K562 (cell line): ENCODE measurements at regions not wholly inside any gene's neighbourhood (a gene's known extent, or its start where the extent isn't known, plus 50 kb on each side); places are given as distances from the start of the nearest gene placed in this dataset.

Experiments
- ATAC-seq: fragments of 200-7000 bp; cut with Tn5 transposase; 3 replicates; pipeline ENCODE4 v1.9.1; 2020; ENCODE audit warnings: moderate library complexity
- BruUV-seq: library from RNA; stranded (reverse); fragments of 400-500 nt; replicated peaks from 2 replicates; lab custom pipeline; 2021; lab: Mats Ljungman, UMichigan
- CTCF ChIA-PET: fragments of 300-600 bp; formaldehyde crosslinking; extraction: SDS; loops from one replicate; lab custom pipeline; 2021; ENCODE audit warnings: low intra/inter-chr PET ratio; lab: Yijun Ruan, JAX
- POLR2A ChIA-PET: fragments of 300-600, 350-650 bp; sonication (Branson Sonifier 250); formaldehyde crosslinking; extraction: SDS; loops from one replicate; lab custom pipeline; 2021; ENCODE audit warnings: antibody characterized with exemption, inconsistent platforms; lab: Yijun Ruan, JAX
- DNase-seq, 4 experiments: peaks; one replicate each; pipeline versions ENCODE4 v3.0.0 to v3.0.0-alpha.2; 2011 to 2018; ENCODE audit warnings: low spot score in 3 of 4, mixed read lengths in 3 of 4; ENCODE audit errors: extremely low read depth in 1 of 4
- FAIRE-seq: peaks from 2 replicates; lab custom pipeline; 2011; peaks lifted over from hg19 to GRCh38; lab: Jason Lieb, UNC
- H2AFZ ChIP-seq: 2 replicates; pipeline ENCODE4 v1.6.0; 2011; ENCODE audit warnings: low read depth, low read length, control low read depth, inconsistent platforms
- H3K27ac ChIP-seq: fragments of 200-600 bp; 3 replicates; pipeline ENCODE4 v1.8.0; 2011; ENCODE audit warnings: low read depth, mild to moderate bottlenecking, control low read depth, inconsistent platforms, low read length, moderate library complexity, mixed read lengths; ENCODE audit errors: extremely low read depth
- H3K27me3 ChIP-seq, 2 experiments: fragments of 300-600 bp in 1 of 2; 2 replicates in 1 of 2; 3 replicates in 1 of 2; pipeline versions ENCODE4 v1.6.0 to v1.8.0; 2011; ENCODE audit warnings: inconsistent platforms in 2 of 2, low read length in 2 of 2, mild to moderate bottlenecking in 1 of 2, mixed read lengths in 1 of 2, moderate library complexity in 1 of 2; ENCODE audit not compliant: control insufficient read depth in 2 of 2, insufficient read depth in 2 of 2
- H3K36me3 ChIP-seq: fragments of 300-600 bp; 3 replicates; pipeline ENCODE4 v1.8.0; 2011; ENCODE audit warnings: mild to moderate bottlenecking, low read length, inconsistent platforms; ENCODE audit not compliant: control insufficient read depth, insufficient read depth
- H3K4me1 ChIP-seq, 2 experiments: fragments of 200-600 bp in 1 of 2; replicated peaks in 1 of 2; 2 replicates in 1 of 2; 3 replicates in 1 of 2; pipeline versions ENCODE4 v1.5.1 to v1.8.0; 2011; ENCODE audit warnings: inconsistent platforms in 2 of 2, low read length in 2 of 2, mild to moderate bottlenecking in 1 of 2, mixed read lengths in 1 of 2, moderate library complexity in 1 of 2; ENCODE audit not compliant: control insufficient read depth in 2 of 2, insufficient read depth in 2 of 2
- H3K4me2 ChIP-seq: 2 replicates; pipeline ENCODE4 v1.6.1; 2011; ENCODE audit warnings: low read length, control low read depth, inconsistent platforms, mixed read lengths; ENCODE audit not compliant: insufficient read depth
- H3K4me3 ChIP-seq: fragments of 200-600 bp; sonication (generic), shearing (Covaris generic); 2 replicates; pipeline ENCODE4 v1.5.1; 2016; ENCODE audit warnings: control low read depth, inconsistent platforms
- H3K79me2 ChIP-seq: fragments of 200-600 bp; 3 replicates; pipeline ENCODE4 v1.8.0; 2011; ENCODE audit warnings: low read length, inconsistent platforms; ENCODE audit not compliant: control insufficient read depth, insufficient read depth
- H3K9ac ChIP-seq, 2 experiments: 2 replicates each; pipeline versions ENCODE4 v1.6.0 to v1.6.1; 2011; ENCODE audit warnings: low read depth in 2 of 2, low read length in 2 of 2, control low read depth in 1 of 2, inconsistent platforms in 1 of 2, mild to moderate bottlenecking in 1 of 2, mixed read lengths in 1 of 2; ENCODE audit not compliant: insufficient read depth in 1 of 2
- H3K9me1 ChIP-seq: one replicate; pipeline ENCODE4 v1.6.0; 2011; ENCODE audit warnings: inconsistent platforms, mild to moderate bottlenecking, low read length, moderate library complexity; ENCODE audit not compliant: control insufficient read depth, insufficient read depth
- H3K9me3 ChIP-seq: replicated peaks from 2 replicates; pipeline ENCODE4 v1.5.1; 2011; ENCODE audit warnings: low read depth, low read length, inconsistent platforms; ENCODE audit not compliant: control insufficient read depth, insufficient read depth
- H4K20me1 ChIP-seq: replicated peaks from 2 replicates; pipeline ENCODE4 v1.6.1; 2011; ENCODE audit warnings: low read length, inconsistent platforms, mixed read lengths; ENCODE audit not compliant: control insufficient read depth, insufficient read depth
- CBFA2T2 ChIP-seq: fragments of 450-650 bp; conservative IDR thresholded peaks from 2 replicates; pipeline ENCODE4 v1.6.1; 2017; ENCODE audit warnings: mild to moderate bottlenecking
- HDAC8 ChIP-seq: fragments of 450-650 bp; IDR thresholded peaks from 2 replicates; pipeline ENCODE4 v1.6.1; 2016; ENCODE audit warnings: mild to moderate bottlenecking, missing genetic modification characterization, moderate library complexity, missing compliant biosample characterization
- HMG20A ChIP-seq: fragments of 450-650 bp; formaldehyde crosslinking; conservative IDR thresholded peaks from 2 replicates; pipeline ENCODE4 v1.4.0; 2020; ENCODE audit warnings: mild to moderate bottlenecking, mixed read lengths
- MTA3 ChIP-seq: fragments of 450-650 bp; formaldehyde crosslinking; IDR thresholded peaks from 2 replicates; pipeline ENCODE4 v1.6.1; 2017; ENCODE audit warnings: mild to moderate bottlenecking, borderline replicate concordance
- NFATC3 ChIP-seq: fragments of 450-650 bp; IDR thresholded peaks from 2 replicates; pipeline ENCODE4 v1.6.1; 2017; ENCODE audit warnings: mild to moderate bottlenecking
- PCBP2 ChIP-seq: fragments of 200-400 bp; formaldehyde crosslinking; IDR thresholded peaks from 2 replicates; pipeline ENCODE4 v1.6.1; 2018; ENCODE audit warnings: low read length, low read depth, mild to moderate bottlenecking, moderate library complexity; ENCODE audit not compliant: poor library complexity, severe bottlenecking
- PRMT5 ChIP-seq: sonication (generic); formaldehyde crosslinking; IDR thresholded peaks from 2 replicates; pipeline ENCODE4 v1.5.0; 2020; ENCODE audit warnings: missing genetic modification reagents
- RBM39 ChIP-seq: fragments of 200-400 bp; formaldehyde crosslinking; optimal IDR thresholded peaks from 2 replicates; pipeline ENCODE3; 2018; ENCODE audit warnings: low read depth, low read length
- TEAD4 ChIP-seq, 2 experiments: sonication (generic) in 1 of 2; formaldehyde crosslinking in 1 of 2; IDR thresholded peaks; 2 replicates each; pipeline versions ENCODE4 v1.6.1 to v1.8.0; 2012 to 2022; ENCODE audit warnings: borderline replicate concordance in 1 of 2, inconsistent platforms in 1 of 2, low read length in 1 of 2, mild to moderate bottlenecking in 1 of 2, missing genetic modification reagents in 1 of 2
- VEZF1 ChIP-seq: fragments of 200-800 bp; sonication (Bioruptor generic); IDR thresholded peaks from 2 replicates; pipeline ENCODE4 v1.6.1; 2017; ENCODE audit warnings: missing genetic modification characterization, missing compliant biosample characterization
- YY1 ChIP-seq, 3 experiments: IDR thresholded peaks; 2 replicates each; pipeline ENCODE4 v1.6.1; 2011; ENCODE audit warnings: low read length in 2 of 3, mild to moderate bottlenecking in 2 of 3, moderate library complexity in 2 of 3, borderline replicate concordance in 1 of 3, control low read depth in 1 of 3, low read depth in 1 of 3; ENCODE audit not compliant: insufficient read depth in 3 of 3, insufficient replicate concordance in 2 of 3, control insufficient read depth in 1 of 3, insufficient read length in 1 of 3; ENCODE audit errors: extremely low read depth in 1 of 3
- ZC3H4 ChIP-seq: sonication (generic); formaldehyde crosslinking; IDR thresholded peaks from 2 replicates; pipeline ENCODE4 v1.9.0; 2021; ENCODE audit warnings: missing genetic modification reagents, borderline replicate concordance
- ZFPM2 ChIP-seq: fragments of 250-450 bp; sonication (Bioruptor Pico); IDR thresholded peaks from 2 replicates; pipeline ENCODE4 v1.5.1; 2022; ENCODE audit warnings: mild to moderate bottlenecking
- ZNF124 ChIP-seq: sonication (generic); formaldehyde crosslinking; IDR thresholded peaks from 2 replicates; pipeline ENCODE4 v1.8.1; 2022; ENCODE audit warnings: missing genetic modification reagents
- ZNF655 ChIP-seq: fragments of 250-450 bp; sonication (Bioruptor Pico); IDR thresholded peaks from 2 replicates; pipeline ENCODE4 v1.5.0; 2021
- ZNF77 ChIP-seq: fragments of 250-450 bp; sonication (Bioruptor Pico); IDR thresholded peaks from 2 replicates; pipeline ENCODE4 v1.5.0; 2020
- WGBS: fragments of 100-300 bp; shearing (Covaris generic); methylation state at CpG from one replicate; pipeline ENCODE4 v1.1.6; 2016; ENCODE audit warnings: low coverage, mixed read lengths; ENCODE audit not compliant: insufficient coverage; ENCODE audit errors: missing lambda C conversion rate; 5-methylcytosine and 5-hydroxymethylcytosine counted together
- in situ Hi-C: fragments of 300-500 bp; cut with MboI; formaldehyde crosslinking; loops from 4 replicates; pipeline ENCODE4 v1.15.0; 2018; ENCODE audit warnings: inconsistent platforms, mixed read lengths
- intact Hi-C: fragments of 100-400 bp; cut with micrococcal nuclease; formaldehyde crosslinking; loops from 2 replicates; pipeline ENCODE4 v1.14.2; 2022

GRCh38 chr15:92244703-92245102, 149.0 kb upstream of the ST8SIA2 start (continued):
- TF ChIP-seq PCBP2 (no peak), HDAC8 (tag) (no peak), RBM39 (no peak), HMG20A (no peak)

GRCh38 chr15:92247649-92248242, 145.9 kb upstream of the ST8SIA2 start:
- Histone ChIP-seq H4K20me1 (no peaks in the 10 kb centered on the region), H3K27me3 (no peaks in the 10 kb centered on the region; a peak in 1 of 5 replicates), H3K79me2 (no peaks in the 10 kb centered on the region), H3K9ac (no peak overlapping the region), H3K9me1 (no peaks in the 10 kb centered on the region), H3K4me2 (no peak overlapping the region), H3K27ac (no peak overlapping the region), H3K9me3 (no peaks in the 10 kb centered on the region), H2AFZ (no peak overlapping the region), H3K4me1 (no peaks in the 10 kb centered on the region), H3K4me3 (no peak overlapping the region), H3K36me3 (no peaks in the 10 kb centered on the region)
- FAIRE-seq (no peak), ATAC-seq (no peak), DNase-seq (no peak)
- 0% methylated on average over 7 of the region's 7 CpGs for WGBS
- no TSS peak for BruUV-seq
- intact Hi-C loops (no loop called here), in situ Hi-C loops (no loop called here)
- ChIA-PET POLR2A (interaction anchor here (0.7 to 0.9 kb wide), 2 partner anchors 13 to 230 kb away, joined by 3 to 6 read pairs; no protein-coding TSS in a partner anchor), CTCF (no interaction called here)
- no peak for TF ChIP-seq NFATC3
- no peak for TF ChIP-seq MTA3
- TF ChIP-seq ZC3H4 (CRISPR knock-in tag), result no peak
- TF ChIP-seq ZNF655, result no peak
- TF ChIP-seq VEZF1, result no peak
- TF ChIP-seq TEAD4 (IDR thresholded peaks at IDR 0.05; ENCODE audit: low read length), result no peak
- TF ChIP-seq TEAD4 (CRISPR knock-in tag; IDR thresholded peaks at IDR 0.05; ENCODE audit: borderline replicate concordance), result no peak
- TF ChIP-seq YY1 (IDR thresholded peaks at IDR 0.05; ENCODE audit: borderline replicate concordance in 1 of 3, control insufficient read depth in 1 of 3, extremely low read depth in 1 of 3, insufficient read depth in 3 of 3, insufficient read length in 1 of 3, insufficient replicate concordance in 2 of 3, low read depth in 1 of 3, low read length in 2 of 3), result no peak
- no peak for TF ChIP-seq ZFPM2 (CRISPR knock-in tag)
- TF ChIP-seq ZNF77 (CRISPR knock-in tag), result no peak
- no peak for TF ChIP-seq ZNF124 (CRISPR knock-in tag)
- no peak for TF ChIP-seq PRMT5
- TF ChIP-seq CBFA2T2, result no peak
- TF ChIP-seq, all 486 proteins: peak for 0
